Activated CD8-positive, alpha-beta memory T cell treated with anti-CD3 and anti-CD28 coated beads for 24 hours (primary cell): ENCODE measurements at regions not wholly inside any gene's neighbourhood (a gene's known extent, or its start where the extent isn't known, plus 50 kb on each side); places are given as distances from the start of the nearest gene placed in this dataset.

Source experiments
- DNase-seq: peaks from one replicate; pipeline ENCODE4 v3.0.0-alpha.2; 2020

- DNase-seq = no peak
These were observed 368.1 kb downstream of the RPS24 start for GRCh38 chr10:78401624-78402367.

GRCh38 chr10:78402591-78402990 lies 368.9 kb downstream of the RPS24 start:
- DNase-seq = no peak

GRCh38 chr10:78403781-78404180 lies 370.1 kb downstream of the RPS24 start:
- no peak for DNase-seq

GRCh38 chr10:78404296-78404695 lies 370.6 kb downstream of the RPS24 start:
- no peak for DNase-seq

DNA sequence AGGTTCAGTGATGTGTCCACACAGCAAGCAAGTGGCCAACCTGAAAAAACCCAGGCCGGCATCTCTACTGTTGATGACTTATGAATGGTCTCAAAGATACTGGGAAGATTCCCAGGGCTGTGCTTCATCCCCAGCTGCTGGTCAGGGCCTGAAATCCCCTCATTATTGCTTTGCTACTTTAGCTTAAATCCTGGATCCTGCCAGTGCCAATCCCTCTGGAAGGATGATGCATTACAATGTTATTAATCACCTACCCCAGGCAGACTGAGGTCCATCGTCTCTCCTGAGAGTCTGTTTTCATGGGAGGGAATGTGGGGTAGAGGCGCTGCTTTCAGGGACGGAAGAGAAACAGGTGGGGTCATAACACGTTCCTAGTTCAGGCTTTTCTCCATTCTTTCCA lies 371.6 kb downstream of the RPS24 start:
- no peak for DNase-seq

DNA sequence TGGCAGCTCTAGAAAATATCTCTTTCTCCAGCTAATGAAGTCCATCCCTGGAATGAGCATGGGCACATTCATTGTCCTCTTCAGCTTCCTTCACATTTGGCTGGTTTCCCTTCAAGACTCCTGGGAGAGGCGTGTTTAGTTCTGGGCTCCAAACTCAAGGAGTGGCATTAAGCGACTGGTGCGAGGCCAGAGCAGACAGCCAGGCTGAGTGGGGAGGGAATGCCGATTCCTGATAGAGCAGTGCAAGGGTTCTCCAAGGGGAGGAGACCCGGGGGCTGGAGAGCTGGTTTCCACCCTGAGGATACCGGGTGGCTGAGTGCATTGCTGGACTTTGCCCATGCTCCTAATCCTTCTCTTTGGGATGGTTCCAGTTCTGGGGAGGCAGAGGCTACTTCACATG lies 372.1 kb downstream of the RPS24 start:
- no peak for DNase-seq

DNA sequence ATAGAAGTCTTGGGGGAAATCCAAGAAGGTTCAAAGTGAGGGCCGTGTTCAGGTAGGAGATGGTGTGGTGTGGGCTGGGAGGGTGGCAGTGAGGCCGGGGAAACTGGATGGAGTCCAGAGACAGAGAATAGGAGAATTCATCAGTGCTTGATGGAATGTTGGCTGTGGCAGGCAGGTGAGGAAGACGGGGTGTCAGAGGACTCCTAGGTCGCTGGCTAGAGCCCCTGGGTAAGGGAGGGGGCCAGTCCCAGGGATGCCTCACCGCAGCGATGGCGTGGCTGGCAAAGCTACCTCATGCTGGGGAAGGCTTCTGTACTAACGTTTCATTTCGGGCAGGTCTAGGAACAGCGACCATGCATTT lies 373.0 kb downstream of the RPS24 start:
- no peak for DNase-seq

GRCh38 chr10:78407009-78407711 lies 373.5 kb downstream of the RPS24 start:
- peak; percentile 80 for DNase-seq

DNA sequence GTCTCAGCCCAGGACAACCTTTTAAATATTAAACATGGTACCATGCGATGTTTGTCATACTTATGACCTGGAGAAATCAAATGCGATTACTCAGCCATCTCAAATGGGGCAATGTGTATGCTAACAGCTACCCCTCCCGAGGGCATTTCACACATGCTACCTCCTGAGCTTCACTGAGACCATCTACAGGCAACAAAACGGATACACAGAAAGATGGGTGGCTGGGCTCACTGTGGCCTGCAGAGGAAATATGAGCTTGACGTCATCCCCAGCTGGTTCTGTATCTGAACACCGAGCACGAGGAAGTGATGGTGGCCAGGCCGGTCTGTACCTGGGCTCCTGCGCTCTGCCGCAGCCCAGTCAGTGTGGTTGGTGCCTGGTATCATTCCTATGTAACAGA lies 374.3 kb downstream of the RPS24 start:
- DNase-seq = no peak

DNA sequence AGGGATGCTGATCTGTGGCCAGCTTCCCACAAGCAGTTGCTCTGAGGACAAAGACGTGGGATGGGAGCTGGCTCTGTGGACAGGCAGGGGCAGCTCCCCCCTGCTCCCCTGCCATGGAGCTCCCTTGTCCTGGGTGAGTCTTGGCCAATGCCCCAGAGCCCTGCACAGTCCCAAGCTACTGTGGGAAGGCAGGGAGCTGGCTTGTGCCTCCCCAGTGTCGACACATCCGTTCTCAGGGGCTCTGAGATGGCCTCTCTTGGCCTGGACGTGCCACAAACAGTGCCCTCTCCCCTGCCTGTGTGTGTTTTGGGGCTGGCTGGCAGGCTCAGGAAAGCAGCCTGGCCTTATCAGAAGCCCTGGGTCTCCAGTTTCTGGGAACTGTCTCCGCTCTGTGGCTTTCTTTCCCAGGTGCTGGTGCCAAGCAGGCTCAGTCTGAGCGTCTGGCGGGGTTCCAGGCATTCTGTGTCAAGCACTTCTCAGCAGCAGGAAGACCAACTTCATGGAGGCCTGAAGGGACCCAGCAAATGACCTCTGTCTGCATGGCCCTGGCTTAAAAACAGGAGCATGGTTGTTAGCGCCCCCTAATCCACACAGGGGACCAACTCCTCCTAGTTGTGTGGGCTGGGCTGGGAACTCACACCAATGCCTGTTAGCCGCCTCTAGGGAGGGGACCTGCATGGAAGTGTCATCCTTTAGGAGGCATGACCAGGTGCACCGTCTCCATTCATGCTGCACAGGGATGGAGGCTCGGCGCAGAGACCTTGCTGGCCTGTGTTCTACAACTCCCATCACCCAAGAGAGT lies 375.2 kb downstream of the RPS24 start:
- no peak for DNase-seq

- no peak for DNase-seq
These were observed 376.6 kb downstream of the RPS24 start for GRCh38 chr10:78410046-78410965.

DNA sequence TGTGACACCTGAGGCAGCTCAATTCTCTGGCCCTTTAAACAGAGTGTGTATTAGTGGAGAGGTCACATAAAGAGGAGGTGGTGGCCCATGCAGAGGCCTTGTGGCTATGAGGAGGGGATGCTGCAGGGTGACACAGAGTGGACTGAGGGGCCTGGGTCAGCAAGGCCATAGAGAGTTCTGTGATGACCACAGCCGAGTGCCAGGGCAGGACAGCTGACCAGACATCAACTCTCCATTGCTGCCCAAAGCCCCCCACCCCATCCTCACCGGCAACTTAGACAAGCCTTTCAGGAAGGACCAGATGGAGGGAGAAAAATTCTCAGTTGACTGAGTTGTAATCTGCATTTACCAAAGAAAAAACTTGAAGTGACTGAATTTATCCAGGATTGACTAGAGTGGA lies 378.1 kb downstream of the RPS24 start:
- no peak for DNase-seq

DNA sequence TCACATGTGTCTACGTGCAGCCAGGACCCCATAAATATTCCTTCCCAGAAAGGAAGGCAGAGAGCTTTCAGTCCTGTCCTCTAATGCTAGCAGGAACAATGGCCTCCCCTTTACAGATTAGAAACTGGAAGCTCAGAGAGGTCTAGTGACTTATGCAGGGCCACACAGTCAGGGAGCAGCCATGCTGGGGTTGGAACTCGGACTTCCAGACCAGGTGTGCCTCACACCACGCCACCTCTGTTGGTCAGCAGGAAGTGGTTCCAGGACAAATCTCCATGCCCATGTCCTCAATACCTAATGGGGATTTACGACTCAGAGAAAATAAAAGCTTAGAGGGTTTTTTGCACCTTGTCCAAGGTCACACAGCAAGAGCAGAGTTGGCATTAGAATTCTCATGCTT lies 378.9 kb downstream of the RPS24 start:
- no peak for DNase-seq

GRCh38 chr10:78413076-78414055 lies 379.7 kb downstream of the RPS24 start:
- no peak for DNase-seq

GRCh38 chr10:78414380-78414779 lies 380.7 kb downstream of the RPS24 start:
- no peak for DNase-seq

- no peak for DNase-seq
These were observed 381.4 kb downstream of the RPS24 start for GRCh38 chr10:78415111-78415510.

DNA sequence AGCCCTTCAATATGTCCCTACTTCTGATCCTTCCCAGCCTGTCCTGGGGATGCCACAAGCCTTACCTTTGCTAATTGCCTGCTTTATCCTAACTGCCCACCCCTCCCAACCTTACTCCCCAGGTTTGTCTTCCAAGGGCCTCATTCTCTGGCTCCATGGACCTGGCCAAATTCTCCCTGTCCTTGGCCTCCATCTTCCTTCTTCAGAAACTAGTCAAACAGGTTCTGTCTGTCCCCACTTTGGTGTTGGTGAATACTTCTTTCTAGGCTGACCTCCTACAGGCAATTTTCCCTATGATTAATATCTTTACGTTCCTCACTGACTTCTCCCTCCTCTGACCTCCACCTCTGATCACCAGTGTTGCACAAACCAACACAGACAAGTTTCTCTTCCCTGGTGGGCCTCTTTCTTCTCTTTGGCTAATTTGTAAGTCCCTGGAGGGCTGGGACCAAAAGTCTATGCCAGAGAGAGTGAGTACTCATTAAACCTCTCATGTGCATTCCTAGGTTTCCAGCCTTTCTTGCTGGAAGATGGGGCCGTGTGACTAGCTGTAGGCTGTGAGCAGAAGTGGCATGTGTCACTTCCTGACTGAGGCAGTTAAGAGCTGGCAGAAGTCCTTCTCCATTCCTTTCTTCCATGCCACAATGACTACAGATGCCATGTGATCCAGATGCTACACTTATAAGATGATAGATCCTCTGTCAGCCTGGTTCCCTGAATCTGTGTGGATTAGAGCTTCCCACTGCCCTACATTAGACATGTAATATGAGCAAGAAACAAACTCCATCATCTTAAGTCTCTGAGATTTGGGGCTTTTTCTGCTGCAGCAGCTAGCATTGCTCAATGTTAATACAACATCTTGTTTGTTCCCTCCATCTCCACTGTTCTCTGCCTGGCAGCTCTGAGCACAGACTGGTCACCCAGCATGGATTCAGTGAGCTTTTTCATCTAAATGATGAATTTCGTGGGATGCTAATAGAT lies 382.7 kb downstream of the RPS24 start:
- DNase-seq = no peak

GRCh38 chr10:78417425-78418370 lies 384.0 kb downstream of the RPS24 start:
- DNase-seq = no peak
